GM21529 (cell line): ENCODE measurements at regions not wholly inside any gene's neighbourhood (a gene's known extent, or its start where the extent isn't known, plus 50 kb on each side); places are given as distances from the start of the nearest gene placed in this dataset.
"Not testable (repeated sequence)": the region's sequence is repeated elsewhere in the genome, so short reads cannot be mapped to it uniquely, and the experiment has no call there.

Source experiments
- ATAC-seq: cut with Tn5 transposase; IDR thresholded peaks from one replicate; pipeline ENCODE4 v1.9.1; 2021; ENCODE audit not compliant: unreplicated experiment

GRCh38 chr1:157410457-157410856 is 141.9 kb downstream of the FCRL5 start:
- ATAC-seq: no peak

DNA sequence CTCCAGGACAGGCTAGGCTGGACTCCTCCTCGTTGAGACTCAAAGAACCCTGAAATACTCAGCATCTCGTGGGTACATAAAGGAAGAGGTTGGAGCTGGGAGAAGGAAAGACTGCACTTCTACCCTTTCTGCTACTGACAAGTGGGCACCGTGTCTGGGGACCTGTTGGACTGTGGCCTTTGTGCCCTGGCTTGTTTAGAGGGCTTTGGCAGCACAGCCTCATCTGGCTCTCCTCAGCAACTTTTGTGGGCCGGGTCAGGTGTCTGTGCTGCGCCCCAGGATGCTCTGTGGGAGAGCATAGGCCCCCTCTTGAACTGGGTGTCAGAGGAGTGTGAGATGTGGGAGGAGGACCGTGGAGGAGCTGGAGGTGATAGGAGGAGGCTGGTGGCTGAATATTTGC is 142.4 kb downstream of the FCRL5 start:
- ATAC-seq: no peak

DNA sequence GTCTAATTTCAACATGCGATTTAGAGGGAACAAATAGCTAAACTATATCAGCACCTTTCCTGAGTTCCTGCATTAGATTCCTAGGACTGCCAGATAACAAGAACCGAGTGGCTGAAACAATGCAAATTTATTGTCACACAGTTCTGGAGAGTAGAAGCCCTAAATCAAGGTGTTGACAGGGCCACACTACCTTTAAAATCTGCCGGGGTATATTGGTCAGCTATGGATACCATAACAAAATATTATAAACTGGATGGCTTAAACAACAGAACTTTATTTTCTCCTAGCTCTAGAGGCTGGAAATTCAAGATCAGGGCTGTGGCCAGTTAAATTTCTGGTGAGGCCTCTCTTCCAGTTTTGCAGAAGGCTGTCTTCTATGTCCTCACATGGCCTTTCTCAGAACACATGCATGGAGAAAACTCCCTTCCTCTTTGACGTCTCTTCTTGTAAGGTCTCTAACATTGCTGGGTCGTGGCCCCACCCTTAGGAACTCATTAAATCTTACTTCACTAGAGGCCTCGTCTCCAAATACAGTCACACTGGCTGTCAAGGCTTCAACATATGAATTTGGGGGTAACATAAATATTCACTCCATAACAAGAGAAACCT is 144.3 kb downstream of the FCRL5 start:
- ATAC-seq: no peak

- ATAC-seq: no peak
These were observed 144.9 kb downstream of the FCRL5 start for GRCh38 chr1:157407367-157407766.

- ATAC-seq: no peak
These were observed 146.7 kb downstream of the FCRL5 start for GRCh38 chr1:157405662-157406061.

- no peak for ATAC-seq
These were observed 147.7 kb downstream of the FCRL5 start for GRCh38 chr1:157404614-157405013.

DNA sequence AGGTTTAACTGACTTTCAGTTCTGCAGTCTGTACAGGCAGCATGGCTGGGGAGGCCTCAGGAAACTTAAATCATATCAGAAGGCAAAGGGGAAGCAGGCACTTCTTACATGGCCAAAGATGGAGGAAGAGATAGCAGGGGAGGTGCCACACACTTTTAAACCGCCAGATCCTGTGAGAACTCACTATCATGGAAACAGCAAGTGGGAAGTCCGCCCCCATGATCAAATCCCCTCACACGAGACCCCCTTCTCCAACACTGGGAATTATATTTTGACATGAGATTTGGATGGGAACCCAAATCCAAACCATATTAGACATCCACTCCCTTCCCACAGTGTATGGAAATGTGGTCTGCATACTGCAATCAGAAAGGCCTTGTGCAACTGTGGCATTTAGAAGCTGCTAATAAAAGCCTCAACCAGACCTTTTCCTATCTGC is 148.2 kb downstream of the FCRL5 start:
- ATAC-seq: peak; percentile 29

- ATAC-seq: peak; percentile 30
These were observed 148.7 kb downstream of the FCRL5 start for GRCh38 chr1:157403608-157404007.

DNA sequence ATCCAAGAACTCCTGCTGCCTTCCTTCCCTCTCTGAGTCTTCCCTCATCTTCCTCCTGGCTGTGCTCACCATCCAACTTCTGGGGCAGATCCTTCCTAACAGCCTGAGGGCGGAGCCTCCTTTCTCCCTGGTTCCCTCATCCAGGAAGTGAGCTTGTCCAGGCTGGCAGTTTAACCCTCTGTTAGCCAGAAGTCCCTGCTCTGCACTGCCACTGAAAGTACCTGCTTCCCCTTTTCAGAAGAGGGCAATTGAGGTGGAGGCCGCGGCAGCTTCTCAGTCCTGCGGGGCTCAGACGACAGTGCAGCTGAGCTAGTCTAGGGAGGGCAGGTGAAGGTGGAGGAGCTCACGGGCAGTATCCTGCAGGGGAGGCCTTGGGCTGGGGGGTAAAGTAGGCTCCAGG is 149.1 kb downstream of the FCRL5 start:
- peak; percentile 86 for ATAC-seq

DNA sequence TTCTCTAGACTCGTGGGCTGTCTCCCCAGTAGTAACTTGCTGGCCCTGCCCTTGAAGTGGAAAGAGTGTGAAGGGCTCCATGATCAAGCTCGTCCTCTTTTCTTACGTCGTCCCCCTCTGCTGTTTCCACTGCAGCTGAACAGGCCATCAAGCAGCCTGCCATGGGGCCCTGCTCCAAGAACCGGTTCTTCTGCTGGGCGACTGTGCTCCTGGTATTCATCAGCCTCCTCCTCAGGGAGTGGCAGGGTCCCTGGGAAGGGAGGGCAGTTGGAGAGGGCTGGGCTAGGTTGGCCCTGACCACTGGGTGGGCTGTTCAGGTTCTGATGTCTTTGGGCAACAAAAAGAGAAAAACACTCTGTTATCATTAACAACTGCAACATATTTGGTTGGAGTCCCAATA is 151.5 kb downstream of the FCRL5 start:
- no peak for ATAC-seq

GRCh38 chr1:157399984-157400382 is 152.3 kb downstream of the FCRL5 start:
- no peak for ATAC-seq

- no peak for ATAC-seq
These were observed 152.9 kb downstream of the FCRL5 start for GRCh38 chr1:157399343-157399983.

DNA sequence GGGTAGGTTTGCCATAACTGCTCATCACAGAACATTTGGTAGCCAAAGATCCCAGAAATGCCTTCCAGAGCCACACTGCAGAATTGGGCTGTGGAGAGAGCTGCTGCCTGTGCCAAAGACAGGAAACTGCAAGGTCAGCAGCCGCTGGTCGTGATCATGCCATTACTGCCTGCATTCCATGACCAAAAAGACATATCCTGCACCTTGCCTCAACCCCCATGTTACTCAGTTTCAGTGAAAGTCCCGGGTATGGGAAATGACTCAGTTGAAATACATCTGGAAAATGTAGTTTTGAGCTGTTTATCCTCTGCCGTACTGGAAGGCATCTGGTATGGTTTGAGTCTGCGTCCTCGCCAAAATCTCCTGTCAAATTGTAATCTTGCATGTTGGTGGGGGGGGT is 161.7 kb downstream of the FCRL5 start:
- no peak for ATAC-seq

DNA sequence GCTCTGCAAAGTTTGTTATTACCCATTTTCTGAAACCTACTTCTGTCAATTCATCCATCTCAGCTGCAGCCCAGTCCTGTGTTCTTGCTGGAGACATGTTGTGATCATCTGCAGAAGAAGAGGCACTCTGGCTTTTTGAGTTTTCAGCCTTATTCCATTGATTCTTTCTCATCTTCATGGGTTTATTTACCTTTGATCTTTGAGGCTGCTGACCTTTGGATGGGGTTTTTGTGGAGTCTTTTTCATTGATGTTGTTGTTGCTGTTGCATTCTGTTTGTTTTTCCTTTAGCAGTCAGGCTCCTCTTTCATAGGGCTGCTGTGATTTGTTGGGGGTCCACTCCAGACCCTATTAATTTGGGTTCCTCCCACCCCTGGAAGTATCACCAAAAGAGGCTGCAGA is 164.3 kb downstream of the FCRL5 start:
- ATAC-seq: no peak

DNA sequence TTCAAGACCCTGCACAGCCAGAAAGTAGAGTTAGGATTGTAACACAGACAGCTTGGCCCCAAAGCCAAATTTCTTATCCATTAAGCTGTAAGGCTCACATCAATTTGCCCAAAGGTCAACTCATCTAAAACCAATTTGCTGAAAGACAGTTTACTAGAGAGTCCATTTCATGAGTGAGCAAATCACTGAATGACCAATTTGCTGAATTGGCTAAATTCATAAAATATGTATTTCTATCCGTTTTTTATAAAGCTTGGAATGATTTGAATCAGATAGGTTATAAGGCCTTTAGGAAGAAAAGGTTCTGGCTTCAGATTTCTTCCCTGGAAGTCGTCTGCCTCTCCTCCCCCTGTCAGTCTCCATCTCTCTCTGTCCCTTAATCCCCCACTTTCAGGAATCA is 168.1 kb downstream of the FCRL5 start:
- ATAC-seq: no peak

DNA sequence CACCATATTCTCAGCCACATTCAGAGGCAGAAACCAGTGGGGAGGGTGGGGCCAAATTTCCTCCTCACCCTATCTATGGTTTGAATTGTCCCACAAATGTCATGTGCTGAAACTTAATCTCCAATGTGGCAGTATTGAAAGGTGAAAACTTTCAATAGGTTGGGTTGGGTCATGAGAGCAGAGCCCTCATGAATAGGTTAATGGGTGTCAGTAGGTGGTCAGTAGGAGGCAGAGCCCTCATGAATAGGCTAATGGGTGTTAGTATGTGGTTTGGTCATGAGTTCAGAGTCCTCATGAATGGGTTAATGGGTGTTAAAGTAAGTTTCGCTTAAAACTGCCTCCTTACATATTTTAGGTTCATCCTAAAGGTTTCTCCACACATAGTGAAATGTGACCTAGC is 170.0 kb downstream of the FCRL5 start:
- no peak for ATAC-seq

DNA sequence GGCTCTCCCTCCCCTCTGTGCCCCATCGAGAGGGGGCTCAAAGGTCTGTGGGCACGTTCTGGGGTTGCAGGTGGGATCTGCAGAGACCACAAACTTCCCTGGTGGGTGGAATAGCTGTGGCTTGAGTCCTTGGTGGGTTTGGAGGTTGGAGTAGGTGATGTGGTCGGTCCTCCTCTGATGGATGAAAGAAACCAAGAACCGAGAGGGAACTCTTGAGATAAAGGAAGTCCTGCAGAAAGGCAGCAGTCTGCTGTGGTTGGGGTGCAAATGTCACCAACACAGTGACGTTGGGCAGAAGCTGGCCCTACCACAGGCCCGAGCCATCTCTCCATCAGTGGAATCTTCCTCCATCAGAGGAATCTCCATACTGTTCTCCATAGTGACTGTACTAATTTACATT is 171.8 kb downstream of the FCRL5 start:
- ATAC-seq: no peak

GRCh38 chr1:157377280-157377713 is 175.0 kb downstream of the FCRL5 start:
- not testable (repeated sequence) for ATAC-seq

DNA sequence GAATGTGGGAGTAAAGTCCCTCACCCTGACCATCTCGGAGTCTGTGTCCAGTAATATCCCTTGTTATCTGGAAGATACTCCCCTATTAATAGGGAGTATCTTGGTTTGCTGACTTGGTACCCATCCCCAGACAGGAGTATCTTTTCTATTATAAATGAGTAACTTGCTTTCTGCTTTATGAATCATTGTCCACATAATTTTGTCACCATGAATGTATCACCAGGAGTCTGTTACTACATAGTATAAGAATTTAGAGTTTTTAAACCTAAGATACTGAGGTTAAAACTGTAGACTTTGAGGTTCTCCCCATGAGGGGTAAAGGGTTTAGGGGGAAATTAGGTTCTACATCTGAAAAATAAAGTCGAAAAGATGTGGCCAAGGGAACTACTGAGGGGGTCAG is 175.6 kb downstream of the FCRL5 start:
- ATAC-seq: no peak

DNA sequence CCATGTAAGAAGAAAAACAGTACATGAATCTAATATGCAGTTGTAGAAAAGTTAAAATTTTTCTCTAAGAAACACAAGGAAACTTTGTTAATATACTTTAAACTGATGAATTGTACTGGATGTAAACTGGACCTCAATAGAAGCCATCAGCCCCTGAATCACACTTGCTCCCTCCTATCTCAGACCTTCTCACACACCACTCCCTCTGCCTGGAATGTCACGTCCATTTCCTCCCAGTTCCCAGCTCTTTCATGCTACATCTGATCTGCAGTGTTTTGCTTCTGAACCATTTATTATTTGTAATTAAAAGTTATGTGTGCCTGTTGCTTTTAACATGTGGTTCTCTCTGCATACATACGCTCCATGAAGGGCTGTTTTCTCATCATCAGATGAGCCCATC is 180.0 kb downstream of the FCRL5 start:
- ATAC-seq: not testable (repeated sequence)

DNA sequence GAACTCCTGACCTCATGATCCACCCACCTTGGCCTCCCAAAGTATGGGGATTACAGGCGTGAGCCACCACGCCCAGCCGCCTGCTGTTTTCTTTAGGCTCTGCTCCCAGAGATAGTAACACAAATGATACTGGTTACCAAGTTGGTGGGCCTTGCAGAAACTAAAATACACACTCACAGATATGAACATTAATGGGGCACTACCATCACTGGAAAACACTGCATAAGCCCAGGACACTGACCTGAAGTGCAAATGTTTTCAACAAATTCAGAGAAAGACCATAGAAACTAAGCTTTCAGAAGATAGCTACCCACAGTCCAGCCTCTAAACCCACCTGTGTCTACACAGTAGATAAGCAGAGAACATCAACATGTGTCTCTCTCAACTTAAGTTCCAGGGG is 180.5 kb downstream of the FCRL5 start:
- ATAC-seq: no peak

- no peak for ATAC-seq
These were observed 181.1 kb downstream of the FCRL5 start for GRCh38 chr1:157371221-157371620.

DNA sequence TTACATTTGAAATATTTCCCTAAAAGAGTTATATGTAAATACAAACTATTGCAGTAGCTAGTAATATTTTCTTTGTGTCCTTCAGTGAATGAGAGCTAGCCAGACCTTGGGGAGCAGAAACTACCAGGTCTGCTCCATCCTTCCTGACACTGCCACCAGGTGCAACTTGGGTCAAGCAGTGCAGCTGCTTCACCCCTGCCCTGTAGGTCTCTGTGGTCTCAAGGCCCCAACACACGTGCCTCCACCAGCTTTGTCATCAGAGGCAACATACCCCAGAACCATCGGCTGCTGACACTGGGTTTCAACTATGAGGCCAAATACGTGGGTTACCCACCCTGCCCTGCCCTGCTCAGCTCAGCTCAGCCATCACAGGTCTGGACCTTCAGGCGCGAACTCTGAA is 181.6 kb downstream of the FCRL5 start:
- ATAC-seq: no peak
